ENCODE measurements at regions not wholly inside any gene's neighbourhood (a gene's known extent, or its start where the extent isn't known, plus 50 kb on each side); places are given as distances from the start of the nearest gene placed in this dataset.

GRCh38 chr5:135102716-135103574, 68.9 kb upstream of the PITX1 start:
- TF ChIP-seq FOXJ3 (CRISPR knock-in tag; IDR thresholded peaks at IDR 0.05) = no peak
- no peak for TF ChIP-seq CTCF (IDR thresholded peaks at IDR 0.05)
- no peak for TF ChIP-seq REST (IDR thresholded peaks at IDR 0.05; ENCODE audit: low read depth, low read length)
- TF ChIP-seq EP300 (IDR thresholded peaks at IDR 0.05; ENCODE audit: borderline replicate concordance in 1 of 2, low read depth in 1 of 2, low read length in 1 of 2) = no peak
- no peak for TF ChIP-seq RAD21 (IDR thresholded peaks at IDR 0.05; ENCODE audit: low read length)
